ENCODE measurements at regions not wholly inside any gene's neighbourhood (a gene's known extent, or its start where the extent isn't known, plus 50 kb on each side); places are given as distances from the start of the nearest gene placed in this dataset.
"Not testable (repeated sequence)": the region's sequence is repeated elsewhere in the genome, so short reads cannot be mapped to it uniquely, and the experiment has no call there.

DNA sequence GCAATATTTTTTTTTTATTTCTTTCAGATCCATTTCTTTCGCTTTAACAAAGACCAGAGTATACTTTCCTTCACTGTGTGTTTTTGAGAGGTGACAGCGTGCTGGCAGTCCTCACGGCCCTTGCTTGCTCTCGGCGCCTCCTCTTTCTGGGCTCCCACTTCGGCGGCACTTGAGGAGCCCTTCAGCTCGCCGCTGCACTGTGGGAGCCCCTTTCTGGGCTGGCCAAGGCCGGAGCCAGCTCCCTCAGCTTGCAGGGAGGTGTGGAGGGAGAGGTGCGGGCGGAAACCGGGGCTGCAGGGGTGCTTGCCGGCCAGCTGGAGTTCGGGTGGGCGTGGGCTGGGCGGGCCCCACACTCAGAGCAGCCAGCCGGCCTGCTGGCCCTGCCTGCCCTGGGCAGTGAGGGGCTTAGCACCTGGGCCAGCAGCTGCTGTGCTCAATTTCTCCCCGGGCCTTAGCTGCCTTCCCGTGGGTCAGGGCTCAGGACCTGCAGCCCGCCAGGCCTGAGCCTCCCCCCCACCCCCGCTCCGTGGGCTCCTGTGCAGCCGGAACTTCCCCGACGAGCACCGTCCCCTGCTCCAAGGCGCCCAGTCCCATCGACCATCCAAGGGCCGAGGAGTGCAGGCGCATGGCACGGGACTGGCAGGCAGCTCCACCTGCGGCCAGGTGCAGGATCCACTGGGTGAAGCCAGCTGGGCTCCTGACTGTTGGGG, 1490.6 kb downstream of the OTOL1 start:
- not testable (repeated sequence) for DNase-seq (ENCODE audit: low spot score)

DNA sequence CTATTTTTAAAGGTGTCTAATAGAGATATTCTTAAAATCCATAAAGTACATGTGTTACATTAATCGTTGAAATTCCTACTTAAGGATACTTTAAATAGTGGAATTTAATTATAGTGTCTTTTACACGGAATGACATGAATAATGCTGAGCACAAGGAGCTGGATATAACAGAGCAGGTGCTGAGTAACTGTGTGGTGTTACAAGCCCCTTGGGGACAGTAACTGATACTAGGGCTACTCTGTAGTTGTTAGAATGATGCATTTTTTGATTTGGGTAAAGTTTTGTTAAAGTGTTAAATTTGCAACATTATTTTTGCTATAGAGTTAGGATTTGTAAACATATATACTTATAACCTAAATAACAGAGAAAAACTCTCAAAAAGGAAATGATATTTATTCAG, 1496.1 kb downstream of the OTOL1 start:
- DNase-seq (ENCODE audit: low spot score) = no peak

DNA sequence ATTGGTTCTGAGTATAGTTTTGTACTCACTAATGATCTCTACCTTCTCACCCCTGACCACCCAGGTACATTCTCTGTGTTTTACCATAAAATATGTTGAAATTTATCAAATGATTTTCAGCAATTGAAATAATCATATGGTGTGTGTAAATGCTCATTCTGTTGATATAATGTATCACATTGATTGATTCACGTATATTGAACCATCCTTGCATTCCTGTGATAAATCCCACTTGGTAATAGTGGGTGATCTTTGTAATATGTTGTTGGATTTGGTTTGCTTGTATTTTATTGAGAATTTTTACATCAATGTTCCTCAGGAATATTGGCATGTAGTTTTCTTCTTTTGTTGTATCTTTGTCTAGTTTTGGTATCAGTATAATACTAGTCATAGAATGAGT, 1497.6 kb downstream of the OTOL1 start:
- no peak for DNase-seq (ENCODE audit: low spot score)

DNA sequence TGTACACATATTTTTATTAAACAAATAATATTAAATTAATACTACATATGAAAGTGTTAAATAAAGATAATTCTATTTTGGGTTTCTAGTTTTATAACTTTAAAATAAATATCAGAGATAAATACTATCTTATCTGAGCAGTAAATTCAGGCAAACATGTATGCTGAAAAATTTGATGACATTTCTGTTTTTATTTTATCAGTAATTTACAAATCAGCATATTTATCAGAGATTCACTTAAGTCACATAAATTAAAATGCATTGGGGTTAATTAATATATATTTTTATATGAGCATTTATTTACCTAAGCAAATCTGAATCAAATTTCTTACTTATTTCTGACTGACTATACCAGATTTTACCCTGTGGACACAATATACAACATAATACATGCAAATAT, 1499.8 kb downstream of the OTOL1 start:
- no peak for DNase-seq (ENCODE audit: low spot score)

DNA sequence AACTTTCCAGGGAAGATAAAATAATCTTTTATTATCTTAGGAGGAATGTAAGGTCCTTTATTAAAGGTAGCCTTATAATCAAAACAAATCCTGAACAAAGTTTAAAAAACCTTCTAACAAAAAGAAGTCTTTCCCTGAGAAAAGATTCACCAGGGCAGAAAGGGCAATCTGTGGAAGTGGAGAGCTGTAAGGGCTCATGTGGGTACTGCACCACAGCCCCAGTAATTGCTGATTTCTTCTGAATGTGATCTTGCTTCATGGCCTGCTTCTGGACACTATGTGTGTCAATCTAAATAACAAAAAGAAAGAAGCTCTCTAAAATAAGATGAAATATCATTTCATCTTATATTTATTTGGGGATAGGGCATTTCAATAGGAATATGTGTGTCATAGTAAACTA, 1501.6 kb downstream of the OTOL1 start:
- DNase-seq (ENCODE audit: low spot score) = no peak

DNA sequence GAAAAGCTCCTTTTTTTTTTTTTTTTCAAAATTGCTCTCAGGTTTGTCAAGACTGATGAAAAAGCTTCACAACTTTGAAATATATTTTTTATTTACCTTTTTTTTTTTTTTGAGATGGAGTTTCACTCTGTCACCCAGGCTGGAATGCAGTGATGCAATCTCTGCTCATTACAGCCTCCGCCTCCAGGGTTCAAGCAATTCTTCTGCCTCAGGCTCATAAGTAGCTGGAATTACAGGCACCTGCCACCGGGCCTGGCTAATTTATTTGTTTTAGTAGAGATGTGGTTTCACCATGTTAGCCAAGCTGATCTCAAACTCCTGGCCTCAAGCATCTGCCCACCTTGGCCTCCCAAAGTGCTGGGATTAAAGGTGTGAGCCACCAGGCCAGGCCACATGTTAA, 1515.0 kb downstream of the OTOL1 start:
- no peak for DNase-seq (ENCODE audit: low spot score)

DNA sequence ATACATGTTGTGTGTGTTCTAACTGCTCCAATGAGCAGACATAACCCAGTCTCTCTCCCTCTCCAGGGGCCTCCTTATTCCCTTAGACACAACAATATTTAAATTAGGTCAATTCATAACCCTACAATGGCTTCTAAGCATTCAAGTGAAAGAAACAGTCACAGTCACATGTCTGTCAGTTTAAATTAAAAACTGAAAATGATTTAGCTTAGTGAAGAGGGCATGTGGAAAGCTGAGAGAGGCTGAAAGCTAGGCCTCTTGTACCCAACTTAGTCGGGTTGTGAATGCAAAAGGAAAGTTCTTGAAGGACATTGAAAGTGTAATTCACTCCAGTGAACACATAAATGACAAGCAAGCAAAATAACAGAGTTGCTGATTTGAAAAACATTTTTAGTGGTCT, 1519.6 kb downstream of the OTOL1 start:
- DNase-seq (ENCODE audit: low spot score) = no peak

DNA sequence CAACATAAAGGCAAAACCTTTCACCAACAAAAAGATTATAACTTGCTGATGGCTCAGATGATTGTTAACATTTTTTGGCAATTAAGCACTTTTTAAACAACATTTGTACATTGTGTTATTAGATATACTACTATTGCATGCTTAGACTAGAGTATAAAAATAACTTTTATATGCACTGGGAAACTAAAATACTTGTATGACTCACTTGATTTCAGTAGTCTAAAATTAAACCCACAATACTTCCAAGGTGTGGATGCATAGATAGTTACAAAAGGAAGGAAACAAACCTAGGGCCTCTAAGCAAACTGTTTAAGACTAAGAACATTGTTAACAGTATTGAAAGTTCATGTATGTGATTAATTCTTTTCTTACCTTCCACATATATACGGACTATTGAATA, 1521.5 kb downstream of the OTOL1 start:
- DNase-seq (ENCODE audit: low spot score) = no peak

DNA sequence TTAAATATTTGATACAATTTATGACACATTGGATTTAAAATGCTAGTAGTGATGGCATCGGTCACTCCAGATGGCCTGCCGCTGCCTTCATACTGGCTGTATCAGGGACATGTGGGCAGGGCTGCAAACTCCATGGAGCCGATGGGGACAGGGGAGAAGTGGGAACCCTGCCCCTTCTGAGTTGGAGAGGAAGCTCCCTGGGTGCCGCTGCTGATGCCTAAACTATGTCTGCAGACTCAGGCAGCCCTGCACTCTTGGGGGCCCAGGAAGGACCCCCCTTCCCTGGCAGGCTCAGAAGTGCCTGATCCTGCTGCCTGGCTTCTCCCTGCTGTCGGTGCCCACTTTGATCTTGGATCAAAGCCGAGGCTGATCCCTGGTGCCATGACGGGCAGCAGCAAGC, 1522.1 kb downstream of the OTOL1 start:
- DNase-seq (ENCODE audit: low spot score) = no peak

DNA sequence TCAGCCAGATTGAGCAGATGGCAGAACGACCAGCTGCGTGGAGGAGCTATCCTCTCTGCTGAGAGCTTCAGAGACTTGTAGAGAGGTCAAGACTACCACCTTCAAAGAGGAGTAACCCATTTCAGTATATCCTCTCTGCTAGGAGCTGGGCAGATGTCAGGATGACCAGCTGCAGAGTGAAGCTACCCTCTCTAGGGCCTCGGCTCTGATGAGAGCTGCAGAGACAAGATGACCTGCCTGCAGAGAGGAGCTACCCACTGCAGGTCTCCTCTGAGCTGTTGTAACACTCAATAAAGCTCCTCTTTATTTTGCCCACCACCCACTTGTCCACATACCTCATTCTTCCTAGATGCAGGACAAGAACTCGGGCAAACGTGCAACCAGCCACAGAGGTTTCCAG, 1522.7 kb downstream of the OTOL1 start:
- DNase-seq (ENCODE audit: low spot score) = no peak

DNA sequence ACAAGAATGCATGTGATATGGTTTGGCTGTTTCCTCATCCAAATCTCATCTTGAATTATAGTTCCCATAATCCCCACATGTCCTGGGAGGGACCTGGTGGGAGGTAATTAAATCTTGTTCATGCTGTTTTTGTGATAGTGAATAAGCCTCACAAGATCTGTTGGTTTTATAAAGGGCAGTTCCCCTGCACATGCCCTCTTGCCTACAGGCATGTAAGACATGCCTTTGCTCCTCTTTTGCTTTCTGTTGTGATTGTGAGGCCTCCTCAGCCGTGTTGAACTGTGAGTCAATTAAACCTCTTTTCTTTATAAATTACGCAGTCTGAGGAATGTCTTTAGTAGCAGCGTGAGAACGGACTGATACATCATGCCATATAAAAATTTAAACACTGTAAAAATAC, 1537.0 kb downstream of the OTOL1 start:
- DNase-seq (ENCODE audit: low spot score) = no peak

DNA sequence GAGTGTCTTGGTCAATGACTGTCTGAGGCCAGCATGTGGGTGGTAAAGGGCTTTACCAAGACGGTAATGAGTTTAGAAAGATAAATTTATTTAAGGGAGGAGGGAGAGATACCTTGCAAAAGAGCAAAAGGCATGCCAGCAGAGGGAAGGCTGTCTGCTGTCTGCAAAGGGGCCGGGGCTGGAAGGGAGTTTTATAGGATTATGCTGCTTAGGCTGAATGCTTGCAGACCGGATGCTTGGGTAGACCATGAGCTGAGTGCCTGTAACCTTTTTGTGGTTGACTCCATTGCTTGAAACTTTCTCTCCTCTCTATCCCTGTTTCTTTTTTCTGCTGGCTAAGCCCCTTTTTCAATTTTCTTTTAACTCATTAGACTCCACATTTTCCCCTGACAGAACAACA, 1543.0 kb downstream of the OTOL1 start:
- no peak for DNase-seq (ENCODE audit: low spot score)

DNA sequence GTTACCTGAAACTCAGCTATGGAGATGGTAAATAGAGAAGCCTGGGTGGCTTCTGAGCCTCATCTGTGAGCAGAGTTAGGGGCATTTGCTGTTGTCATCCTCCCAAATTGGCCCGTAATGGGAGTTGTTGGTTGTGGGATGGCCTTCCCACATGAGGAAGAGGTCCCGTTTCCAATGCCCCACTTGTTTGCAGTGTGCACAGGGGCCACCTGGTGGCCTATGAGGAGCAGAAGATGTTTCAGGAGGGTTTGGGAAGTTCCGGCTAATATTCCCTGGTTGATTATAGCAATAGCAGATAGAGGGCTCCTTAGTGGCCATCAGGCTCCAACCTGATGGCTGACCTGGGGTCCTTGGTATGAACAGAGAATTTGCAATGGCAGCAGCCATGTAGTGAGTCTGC, 1546.5 kb downstream of the OTOL1 start:
- DNase-seq (ENCODE audit: low spot score) = no peak

DNA sequence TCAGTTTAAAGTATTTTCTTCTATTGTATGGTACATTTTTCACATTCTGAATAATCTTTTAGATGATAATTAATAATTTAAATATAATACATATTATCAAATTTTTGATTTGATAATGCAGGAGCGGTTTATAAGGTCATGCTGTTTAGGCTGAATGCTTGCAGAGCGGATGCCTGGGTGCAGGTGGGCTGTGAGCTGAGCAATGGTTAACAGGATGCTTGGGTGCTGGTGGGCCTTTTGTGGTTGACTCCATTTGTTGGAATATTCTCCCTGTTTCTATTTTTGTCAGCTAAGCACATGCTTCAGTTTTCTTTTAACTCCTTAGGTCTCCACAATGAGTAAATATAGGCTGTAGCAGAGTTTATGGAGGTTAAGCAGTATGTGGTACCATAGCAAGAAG, 1549.3 kb downstream of the OTOL1 start:
- no peak for DNase-seq (ENCODE audit: low spot score)

DNA sequence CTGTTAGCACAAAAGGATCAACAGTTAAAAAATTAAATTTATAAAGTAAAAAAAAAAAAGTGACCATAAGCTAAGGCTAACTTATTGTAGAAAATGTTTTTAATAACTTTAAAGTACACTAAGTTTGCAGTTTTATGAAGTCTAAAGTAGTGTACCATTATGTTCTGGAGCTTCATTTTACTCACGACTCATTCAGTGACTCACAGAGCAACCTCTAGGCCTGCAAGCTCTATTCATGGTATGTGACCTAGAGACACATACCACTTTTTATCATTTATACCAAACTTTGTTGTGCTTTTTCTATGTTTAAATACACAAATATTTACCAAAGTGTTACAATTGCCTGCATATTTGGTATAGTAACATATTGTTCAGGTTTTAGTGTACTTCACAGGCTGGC, 1552.3 kb downstream of the OTOL1 start:
- DNase-seq (ENCODE audit: low spot score) = no peak

DNA sequence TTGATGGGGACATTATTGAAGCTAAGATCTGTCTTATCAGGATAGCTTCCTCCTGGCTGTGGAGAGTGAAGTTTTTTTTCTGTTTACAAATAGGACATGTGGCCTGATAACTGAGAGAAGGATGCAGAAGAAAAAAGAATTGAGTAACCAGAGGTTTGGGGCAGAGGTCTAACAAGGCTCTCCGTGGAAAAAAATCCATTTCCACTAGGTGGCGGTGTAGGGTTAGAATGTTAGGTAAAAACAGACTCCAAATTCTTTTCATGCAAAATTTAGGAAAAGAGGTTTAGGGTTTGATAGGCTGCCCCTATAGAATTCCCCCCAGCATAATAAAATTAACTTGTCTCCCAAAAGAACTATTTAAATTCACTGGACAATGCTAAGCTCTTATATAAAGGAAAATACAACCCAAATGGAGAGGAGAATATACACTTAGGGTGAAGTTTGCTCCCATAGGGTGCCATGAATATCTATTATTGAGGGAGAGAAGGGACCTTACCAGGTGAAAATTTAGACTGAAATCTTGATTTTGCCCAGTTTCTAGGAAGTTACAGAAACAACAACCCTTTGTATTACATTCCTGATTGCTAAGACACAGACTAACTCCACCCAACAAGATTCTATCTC, 1560.4 kb downstream of the OTOL1 start:
- DNase-seq (ENCODE audit: low spot score) = peak; percentile 26

DNA sequence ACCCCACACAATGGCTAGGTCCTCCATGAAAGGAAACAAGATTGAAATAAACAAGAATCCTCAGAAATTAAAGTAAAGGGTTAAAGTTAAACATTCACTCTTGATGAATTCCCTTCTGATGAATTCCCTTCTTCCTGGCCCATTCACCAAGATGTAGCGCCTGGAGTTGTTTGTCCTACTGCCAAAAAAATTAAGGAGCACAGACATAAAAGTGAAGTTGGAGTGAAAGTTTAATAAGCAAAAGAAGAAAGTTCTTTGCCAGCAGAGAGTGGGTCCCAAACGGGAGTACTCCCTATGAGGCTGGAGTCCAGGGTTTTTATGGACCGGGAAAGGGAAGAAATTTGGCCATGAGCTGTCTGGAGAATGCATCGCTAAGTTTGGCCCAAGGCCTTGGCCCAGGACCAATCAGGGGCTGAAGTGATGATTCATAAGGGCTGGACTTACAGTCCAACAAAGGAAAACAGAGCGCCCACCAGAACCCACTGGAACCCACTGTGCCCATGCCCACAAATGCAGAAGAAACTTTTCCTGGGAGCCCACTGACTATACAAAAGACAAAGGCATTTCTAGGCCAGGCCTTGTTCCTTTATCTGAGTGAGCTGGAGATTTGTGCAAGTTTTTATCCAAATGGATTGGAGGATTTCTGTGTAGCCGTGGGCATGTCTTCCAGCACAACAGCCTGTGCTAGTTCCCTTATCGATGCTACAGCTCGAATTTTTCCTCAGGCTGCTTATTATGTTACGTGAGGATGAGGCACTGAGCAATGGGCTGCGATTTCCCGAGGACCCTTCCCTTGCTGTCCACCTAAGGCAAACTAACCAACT, 1561.6 kb downstream of the OTOL1 start:
- DNase-seq (ENCODE audit: low spot score) = no peak

DNA sequence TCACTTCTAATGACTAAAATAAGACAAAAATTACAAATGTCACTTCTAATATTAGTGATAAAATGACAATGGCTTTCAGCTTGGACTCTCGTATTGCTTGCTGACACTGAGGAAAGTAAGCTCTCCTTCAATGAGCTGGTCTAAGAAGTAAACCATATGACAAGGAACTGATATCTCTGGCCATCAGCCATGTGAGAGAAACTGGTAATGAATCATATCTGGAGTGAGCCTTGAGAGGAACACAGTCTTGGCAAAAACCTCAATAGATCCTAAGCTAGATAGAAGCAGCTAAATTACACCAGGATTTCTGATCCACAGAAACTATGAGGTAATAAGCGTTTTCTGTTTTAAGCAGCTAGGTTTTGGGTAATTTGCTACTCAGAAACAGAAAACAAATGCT, 1575.1 kb downstream of the OTOL1 start:
- no peak for DNase-seq (ENCODE audit: low spot score)
